WTC11 (cell line): ENCODE measurements at regions not wholly inside any gene's neighbourhood (a gene's known extent, or its start where the extent isn't known, plus 50 kb on each side); places are given as distances from the start of the nearest gene placed in this dataset.

Experiments
- ATAC-seq: fragments of 200-7000 bp; cut with Tn5 transposase; 2 replicates; pipeline ENCODE4 v1.10.0; 2021; ENCODE audit warnings: mild to moderate bottlenecking, moderate library complexity
- CTCF ChIA-PET: fragments of 300-600 bp; sonication (Branson Sonifier 250); formaldehyde crosslinking; loops from one replicate; lab custom pipeline; 2021; ENCODE audit warnings: antibody characterized with exemption; lab: Charles Lee
- POLR2A ChIA-PET: fragments of 350-600 bp; sonication (Branson Sonifier 250); formaldehyde crosslinking; loops from one replicate; lab custom pipeline; 2021; ENCODE audit warnings: antibody characterized with exemption; lab: Charles Lee
- DNase-seq: peaks from one replicate; pipeline ENCODE4 v3.0.0; 2021; ENCODE audit warnings: low spot score
- H3K27ac Mint-ChIP-seq: 2 replicates; pipeline ENCODE4 v1.8.0; 2021; ENCODE audit warnings: mixed read lengths
- H3K27me3 Mint-ChIP-seq: 2 replicates; pipeline ENCODE4 v1.8.0; 2021; ENCODE audit warnings: low read depth, mild to moderate bottlenecking, moderate library complexity, mixed read lengths
- H3K36me3 Mint-ChIP-seq: 2 replicates; pipeline ENCODE4 v1.8.0; 2021; ENCODE audit warnings: mixed read lengths
- H3K4me1 Mint-ChIP-seq: 2 replicates; pipeline ENCODE4 v1.8.0; 2022; ENCODE audit warnings: mixed read lengths
- H3K4me3 Mint-ChIP-seq: 2 replicates; pipeline ENCODE4 v1.8.0; 2021; ENCODE audit warnings: mild to moderate bottlenecking, moderate library complexity, mixed read lengths
- H3K9me3 Mint-ChIP-seq: 2 replicates; pipeline ENCODE4 v1.8.0; 2021; ENCODE audit warnings: mixed read lengths
- CREB1 ChIP-seq: sonication (generic); formaldehyde crosslinking; IDR thresholded peaks from 2 replicates; pipeline ENCODE4 v1.8.0; 2023; ENCODE audit warnings: mild to moderate bottlenecking, missing genetic modification reagents
- FOXK1 ChIP-seq: sonication (generic); formaldehyde crosslinking; IDR thresholded peaks from 2 replicates; pipeline ENCODE4 v1.8.0; 2022; ENCODE audit warnings: mild to moderate bottlenecking, moderate library complexity, missing genetic modification reagents
- HMGA2 ChIP-seq: fragments of 250-450 bp; sonication (Bioruptor Pico); IDR thresholded peaks from 2 replicates; pipeline ENCODE4 v1.4.0; 2021; ENCODE audit warnings: mild to moderate bottlenecking, moderate library complexity
- NFE2L1 ChIP-seq: sonication (generic); formaldehyde crosslinking; IDR thresholded peaks from 2 replicates; pipeline ENCODE4 v1.8.1; 2023; ENCODE audit warnings: missing genetic modification reagents
- NR2C2 ChIP-seq: sonication (generic); formaldehyde crosslinking; IDR thresholded peaks from 2 replicates; pipeline ENCODE4 v1.8.0; 2022; ENCODE audit warnings: mild to moderate bottlenecking, missing genetic modification reagents
- NR3C1 ChIP-seq: sonication (generic); formaldehyde crosslinking; conservative IDR thresholded peaks from 2 replicates; pipeline ENCODE4 v1.8.1; 2023; ENCODE audit warnings: low read depth, mild to moderate bottlenecking, missing genetic modification reagents
- RELA ChIP-seq: sonication (generic); formaldehyde crosslinking; IDR thresholded peaks from 2 replicates; pipeline ENCODE4 v1.8.1; 2022; ENCODE audit warnings: missing genetic modification reagents, mild to moderate bottlenecking, borderline replicate concordance
- SMAD3 ChIP-seq: sonication (generic); formaldehyde crosslinking; IDR thresholded peaks from 2 replicates; pipeline ENCODE4 v1.8.0; 2022; ENCODE audit warnings: missing genetic modification reagents, mild to moderate bottlenecking, borderline replicate concordance
- SOX15 ChIP-seq: fragments of 250-450 bp; sonication (Bioruptor Pico); IDR thresholded peaks from 2 replicates; pipeline ENCODE4 v1.9.0; 2021; ENCODE audit warnings: mild to moderate bottlenecking
- TEAD4 ChIP-seq: sonication (generic); formaldehyde crosslinking; IDR thresholded peaks from 2 replicates; pipeline ENCODE4 v1.8.0; 2022; ENCODE audit warnings: mild to moderate bottlenecking, missing genetic modification reagents
- ZNF121 ChIP-seq: sonication (generic); formaldehyde crosslinking; IDR thresholded peaks from 2 replicates; pipeline ENCODE4 v1.8.0; 2023; ENCODE audit warnings: missing genetic modification reagents
- ZNF263 ChIP-seq: sonication (generic); formaldehyde crosslinking; IDR thresholded peaks from 2 replicates; pipeline ENCODE4 v1.8.1; 2022; ENCODE audit warnings: low read depth, mild to moderate bottlenecking, moderate library complexity, missing genetic modification reagents
- ZNF396 ChIP-seq: fragments of 250-450 bp; sonication (Bioruptor Pico); IDR thresholded peaks from 2 replicates; pipeline ENCODE4 v1.8.0; 2021; ENCODE audit warnings: mild to moderate bottlenecking, moderate library complexity, borderline replicate concordance
- ZNF416 ChIP-seq: fragments of 250-450 bp; sonication (Bioruptor Pico); IDR thresholded peaks from 2 replicates; pipeline ENCODE4 v1.9.0; 2021; ENCODE audit warnings: mild to moderate bottlenecking, inconsistent platforms
- TF ChIP-seq, protein P1 (sequence below): fragments of 250-450 bp; sonication (Bioruptor Pico); IDR thresholded peaks from 2 replicates; pipeline ENCODE4 v1.8.0; 2021; ENCODE audit warnings: mild to moderate bottlenecking
- TF ChIP-seq, protein P2 (sequence below): sonication (generic); formaldehyde crosslinking; IDR thresholded peaks from 2 replicates; pipeline ENCODE4 v1.8.1; 2023; ENCODE audit warnings: mild to moderate bottlenecking, missing genetic modification reagents
- TF ChIP-seq, protein P3 (sequence below): fragments of 250-450 bp; sonication (Bioruptor Pico); IDR thresholded peaks from 2 replicates; pipeline ENCODE4 v1.9.0; 2021; ENCODE audit warnings: mild to moderate bottlenecking
- TF ChIP-seq, protein P4 (sequence below): fragments of 250-450 bp; sonication (Bioruptor Pico); IDR thresholded peaks from 2 replicates; pipeline ENCODE4 v1.9.0; 2021; ENCODE audit warnings: mild to moderate bottlenecking
- TF ChIP-seq, protein P5 (sequence below): sonication (generic); formaldehyde crosslinking; conservative IDR thresholded peaks from 2 replicates; pipeline ENCODE4 v1.8.1; 2022; ENCODE audit warnings: mild to moderate bottlenecking, missing genetic modification reagents
- TF ChIP-seq, protein P6 (sequence below): sonication (generic); formaldehyde crosslinking; conservative IDR thresholded peaks from 2 replicates; pipeline ENCODE4 v1.8.1; 2023; ENCODE audit warnings: mild to moderate bottlenecking, low read depth, missing genetic modification reagents, moderate library complexity

DNA sequence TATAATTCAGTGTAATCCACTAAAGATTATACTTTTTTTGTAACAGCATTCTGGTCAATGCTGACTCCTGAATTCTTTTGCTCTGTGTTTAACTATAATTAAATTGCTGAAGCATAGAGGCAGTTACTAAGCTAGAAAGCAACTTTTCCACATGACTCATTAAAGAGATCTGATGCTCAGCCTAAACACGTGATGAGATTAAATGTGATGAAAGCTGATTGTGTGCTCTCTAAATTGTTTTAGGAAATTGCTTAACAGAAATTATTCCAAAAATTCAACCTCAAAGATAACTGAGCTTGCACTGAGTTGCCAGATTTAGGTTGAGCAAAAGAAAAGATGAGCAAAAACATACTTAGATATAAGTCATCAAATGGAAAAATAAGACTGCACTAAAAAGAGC lies 1033.6 kb downstream of the FAM181B start:
- DNase-seq: no peak
- Mint-ChIP-seq H3K27me3 (no peaks in the 10 kb centered on the region), H3K36me3 (0 out of 2 replicates have a peak, but pooled peaks cover 2% of the 10 kb centered on the region), H3K9me3 (peaks cover 48% of the 10 kb centered on the region), H3K4me3 (no peak overlapping the region), H3K4me1 (no peaks in the 10 kb centered on the region), H3K27ac (no peak overlapping the region)
- ChIA-PET POLR2A (interaction anchor here (0.5 kb wide), 1 partner anchor 15 kb away, joined by 3 read pairs; no protein-coding TSS in a partner anchor), CTCF (interaction anchor here (0.5 kb wide), 1 partner anchor 311 kb away, joined by 3 read pairs; no protein-coding TSS in a partner anchor)
- no peak for ATAC-seq
- TF ChIP-seq, protein P1, sequence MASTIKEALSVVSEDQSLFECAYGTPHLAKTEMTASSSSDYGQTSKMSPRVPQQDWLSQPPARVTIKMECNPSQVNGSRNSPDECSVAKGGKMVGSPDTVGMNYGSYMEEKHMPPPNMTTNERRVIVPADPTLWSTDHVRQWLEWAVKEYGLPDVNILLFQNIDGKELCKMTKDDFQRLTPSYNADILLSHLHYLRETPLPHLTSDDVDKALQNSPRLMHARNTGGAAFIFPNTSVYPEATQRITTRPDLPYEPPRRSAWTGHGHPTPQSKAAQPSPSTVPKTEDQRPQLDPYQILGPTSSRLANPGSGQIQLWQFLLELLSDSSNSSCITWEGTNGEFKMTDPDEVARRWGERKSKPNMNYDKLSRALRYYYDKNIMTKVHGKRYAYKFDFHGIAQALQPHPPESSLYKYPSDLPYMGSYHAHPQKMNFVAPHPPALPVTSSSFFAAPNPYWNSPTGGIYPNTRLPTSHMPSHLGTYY: no peak
- TF ChIP-seq TEAD4 (CRISPR knock-in tag) (no peak), ZNF121 (no peak), NR3C1 (CRISPR knock-in tag) (no peak), NR2C2 (no peak), RELA (no peak), ZNF263 (CRISPR knock-in tag) (no peak), SMAD3 (no peak), CREB1 (CRISPR knock-in tag) (no peak), NFE2L1 (CRISPR knock-in tag) (no peak), FOXK1 (CRISPR knock-in tag) (no peak), ZNF416 (CRISPR knock-in tag) (no peak), ZNF396 (CRISPR knock-in tag) (no peak), HMGA2 (CRISPR knock-in tag) (no peak), SOX15 (no peak)
- TF ChIP-seq, protein P2, sequence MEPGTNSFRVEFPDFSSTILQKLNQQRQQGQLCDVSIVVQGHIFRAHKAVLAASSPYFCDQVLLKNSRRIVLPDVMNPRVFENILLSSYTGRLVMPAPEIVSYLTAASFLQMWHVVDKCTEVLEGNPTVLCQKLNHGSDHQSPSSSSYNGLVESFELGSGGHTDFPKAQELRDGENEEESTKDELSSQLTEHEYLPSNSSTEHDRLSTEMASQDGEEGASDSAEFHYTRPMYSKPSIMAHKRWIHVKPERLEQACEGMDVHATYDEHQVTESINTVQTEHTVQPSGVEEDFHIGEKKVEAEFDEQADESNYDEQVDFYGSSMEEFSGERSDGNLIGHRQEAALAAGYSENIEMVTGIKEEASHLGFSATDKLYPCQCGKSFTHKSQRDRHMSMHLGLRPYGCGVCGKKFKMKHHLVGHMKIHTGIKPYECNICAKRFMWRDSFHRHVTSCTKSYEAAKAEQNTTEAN (CRISPR knock-in tag): no peak
- TF ChIP-seq, protein P3, sequence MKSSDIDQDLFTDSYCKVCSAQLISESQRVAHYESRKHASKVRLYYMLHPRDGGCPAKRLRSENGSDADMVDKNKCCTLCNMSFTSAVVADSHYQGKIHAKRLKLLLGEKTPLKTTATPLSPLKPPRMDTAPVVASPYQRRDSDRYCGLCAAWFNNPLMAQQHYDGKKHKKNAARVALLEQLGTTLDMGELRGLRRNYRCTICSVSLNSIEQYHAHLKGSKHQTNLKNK (CRISPR knock-in tag): no peak
- TF ChIP-seq, protein P4, sequence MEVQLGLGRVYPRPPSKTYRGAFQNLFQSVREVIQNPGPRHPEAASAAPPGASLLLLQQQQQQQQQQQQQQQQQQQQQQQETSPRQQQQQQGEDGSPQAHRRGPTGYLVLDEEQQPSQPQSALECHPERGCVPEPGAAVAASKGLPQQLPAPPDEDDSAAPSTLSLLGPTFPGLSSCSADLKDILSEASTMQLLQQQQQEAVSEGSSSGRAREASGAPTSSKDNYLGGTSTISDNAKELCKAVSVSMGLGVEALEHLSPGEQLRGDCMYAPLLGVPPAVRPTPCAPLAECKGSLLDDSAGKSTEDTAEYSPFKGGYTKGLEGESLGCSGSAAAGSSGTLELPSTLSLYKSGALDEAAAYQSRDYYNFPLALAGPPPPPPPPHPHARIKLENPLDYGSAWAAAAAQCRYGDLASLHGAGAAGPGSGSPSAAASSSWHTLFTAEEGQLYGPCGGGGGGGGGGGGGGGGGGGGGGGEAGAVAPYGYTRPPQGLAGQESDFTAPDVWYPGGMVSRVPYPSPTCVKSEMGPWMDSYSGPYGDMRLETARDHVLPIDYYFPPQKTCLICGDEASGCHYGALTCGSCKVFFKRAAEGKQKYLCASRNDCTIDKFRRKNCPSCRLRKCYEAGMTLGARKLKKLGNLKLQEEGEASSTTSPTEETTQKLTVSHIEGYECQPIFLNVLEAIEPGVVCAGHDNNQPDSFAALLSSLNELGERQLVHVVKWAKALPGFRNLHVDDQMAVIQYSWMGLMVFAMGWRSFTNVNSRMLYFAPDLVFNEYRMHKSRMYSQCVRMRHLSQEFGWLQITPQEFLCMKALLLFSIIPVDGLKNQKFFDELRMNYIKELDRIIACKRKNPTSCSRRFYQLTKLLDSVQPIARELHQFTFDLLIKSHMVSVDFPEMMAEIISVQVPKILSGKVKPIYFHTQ (CRISPR knock-in tag): no peak
- TF ChIP-seq, protein P5, sequence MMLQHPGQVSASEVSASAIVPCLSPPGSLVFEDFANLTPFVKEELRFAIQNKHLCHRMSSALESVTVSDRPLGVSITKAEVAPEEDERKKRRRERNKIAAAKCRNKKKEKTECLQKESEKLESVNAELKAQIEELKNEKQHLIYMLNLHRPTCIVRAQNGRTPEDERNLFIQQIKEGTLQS (CRISPR knock-in tag): no peak
- TF ChIP-seq, protein P6, sequence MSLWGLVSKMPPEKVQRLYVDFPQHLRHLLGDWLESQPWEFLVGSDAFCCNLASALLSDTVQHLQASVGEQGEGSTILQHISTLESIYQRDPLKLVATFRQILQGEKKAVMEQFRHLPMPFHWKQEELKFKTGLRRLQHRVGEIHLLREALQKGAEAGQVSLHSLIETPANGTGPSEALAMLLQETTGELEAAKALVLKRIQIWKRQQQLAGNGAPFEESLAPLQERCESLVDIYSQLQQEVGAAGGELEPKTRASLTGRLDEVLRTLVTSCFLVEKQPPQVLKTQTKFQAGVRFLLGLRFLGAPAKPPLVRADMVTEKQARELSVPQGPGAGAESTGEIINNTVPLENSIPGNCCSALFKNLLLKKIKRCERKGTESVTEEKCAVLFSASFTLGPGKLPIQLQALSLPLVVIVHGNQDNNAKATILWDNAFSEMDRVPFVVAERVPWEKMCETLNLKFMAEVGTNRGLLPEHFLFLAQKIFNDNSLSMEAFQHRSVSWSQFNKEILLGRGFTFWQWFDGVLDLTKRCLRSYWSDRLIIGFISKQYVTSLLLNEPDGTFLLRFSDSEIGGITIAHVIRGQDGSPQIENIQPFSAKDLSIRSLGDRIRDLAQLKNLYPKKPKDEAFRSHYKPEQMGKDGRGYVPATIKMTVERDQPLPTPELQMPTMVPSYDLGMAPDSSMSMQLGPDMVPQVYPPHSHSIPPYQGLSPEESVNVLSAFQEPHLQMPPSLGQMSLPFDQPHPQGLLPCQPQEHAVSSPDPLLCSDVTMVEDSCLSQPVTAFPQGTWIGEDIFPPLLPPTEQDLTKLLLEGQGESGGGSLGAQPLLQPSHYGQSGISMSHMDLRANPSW: no peak
